ENCODE measurements at regions not wholly inside any gene's neighbourhood (a gene's known extent, or its start where the extent isn't known, plus 50 kb on each side); places are given as distances from the start of the nearest gene placed in this dataset.

DNA sequence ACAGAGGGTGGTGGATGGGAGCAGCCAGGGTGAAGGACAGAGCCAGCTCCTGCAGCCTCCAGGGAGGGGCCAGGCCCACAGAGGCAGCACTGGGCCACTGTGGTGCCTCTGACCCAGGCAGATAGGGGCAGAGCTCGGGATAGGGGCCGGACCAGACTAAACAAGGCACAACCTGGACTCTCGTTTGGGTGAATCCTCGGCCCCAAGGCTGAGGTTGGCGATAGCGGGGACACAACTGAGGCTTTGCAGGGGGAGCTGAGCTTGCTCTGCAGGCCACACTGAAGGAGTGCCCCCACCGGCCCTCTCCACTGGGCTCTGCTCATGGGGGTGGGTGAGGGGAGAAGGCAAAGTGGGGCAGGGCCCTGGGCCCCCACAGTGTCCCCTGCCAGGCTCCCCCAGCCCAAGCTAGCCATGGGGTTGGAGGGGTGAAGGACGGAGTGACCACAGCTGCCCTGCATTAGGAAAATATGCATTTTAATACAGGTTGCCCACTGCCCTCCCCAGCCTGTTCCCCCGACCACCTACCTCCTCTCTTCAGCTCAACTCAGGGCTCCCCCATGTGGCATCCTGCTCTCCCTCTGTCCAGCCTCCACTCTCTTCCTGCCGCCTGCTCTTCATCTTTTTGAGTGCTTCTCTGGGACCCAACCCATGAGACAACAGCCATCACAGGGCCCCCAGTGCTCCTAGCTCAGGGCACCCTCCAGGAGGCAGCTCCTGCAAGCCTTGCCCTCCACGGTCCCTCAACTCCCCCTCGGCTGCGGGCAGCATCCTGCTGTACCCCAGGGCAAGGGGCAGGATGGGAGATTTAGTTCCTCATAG, 152.8 kb downstream of the INHBB start:
- ATAC-seq (no peak), FAIRE-seq (no peak), DNase-seq (ENCODE audit: extremely low read depth in 1 of 4, low spot score in 3 of 4) (no peak)
- Histone ChIP-seq H4K20me1 (replicated peaks; ENCODE audit: control insufficient read depth, insufficient read depth, low read length) (no peaks in the 10 kb centered on the region; the same call in 1 of the 2 replicates), H3K27me3 (ENCODE audit: control insufficient read depth in 2 of 2, insufficient read depth in 2 of 2, low read length in 2 of 2) (peaks cover 8 to 52% of the 10 kb centered on the region in 2 experiments; a peak in 4 of 5 replicates), H2AFZ (ENCODE audit: low read depth, low read length) (no peak overlapping the region), H3K9me3 (replicated peaks; ENCODE audit: control insufficient read depth, insufficient read depth, low read depth, low read length) (no peaks in the 10 kb centered on the region), H3K9me1 (ENCODE audit: control insufficient read depth, insufficient read depth, low read length) (no peaks in the 10 kb centered on the region), H3K36me3 (ENCODE audit: control insufficient read depth, insufficient read depth, low read length) (no peaks in the 10 kb centered on the region), H3K79me2 (ENCODE audit: control insufficient read depth, insufficient read depth, low read length) (no peaks in the 10 kb centered on the region), H3K4me1 (replicated peaks in 1 of 2; ENCODE audit: control insufficient read depth in 2 of 2, insufficient read depth in 2 of 2, low read length in 2 of 2) (no peaks in the 10 kb centered on the region), H3K27ac (ENCODE audit: extremely low read depth, low read depth, low read length) (no peak overlapping the region), H3K4me2 (ENCODE audit: insufficient read depth, low read length) (no peak overlapping the region), H3K9ac (ENCODE audit: insufficient read depth in 1 of 2, low read depth in 2 of 2, low read length in 2 of 2) (no peak overlapping the region), H3K4me3 (no peak overlapping the region)
- WGBS (ENCODE audit: insufficient coverage, low coverage, missing lambda C conversion rate), result 2% methylated on average over 13 of the region's 13 CpGs
- POLR2A ChIA-PET, result no interaction called here
- intact Hi-C loops (cut with micrococcal nuclease), result no loop called here
- TF ChIP-seq SREBF2 (CRISPR knock-in tag; IDR thresholded peaks at IDR 0.05) (no peak), RHOXF2B (CRISPR knock-in tag; conservative IDR thresholded peaks at IDR 0.05) (no peak), NKRF (IDR thresholded peaks at IDR 0.05; ENCODE audit: borderline replicate concordance) (no peak), BCL6 (CRISPR knock-in tag; IDR thresholded peaks at IDR 0.05) (no peak), ZNF212 (CRISPR knock-in tag; IDR thresholded peaks at IDR 0.05) (no peak), KLF13 (tag; IDR thresholded peaks at IDR 0.05; ENCODE audit: borderline replicate concordance, low read depth) (no peak), MAFF (IDR thresholded peaks at IDR 0.05; ENCODE audit: low read length) (no peak)
- CTCF ChIA-PET (ENCODE audit: low intra/inter-chr PET ratio), result no interaction called here
- BruUV-seq (replicated peaks), result no TSS peak
- in situ Hi-C loops (cut with MboI), result no loop called here
